HG03521 (cell line): ENCODE measurements at regions not wholly inside any gene's neighbourhood (a gene's known extent, or its start where the extent isn't known, plus 50 kb on each side); places are given as distances from the start of the nearest gene placed in this dataset.

Experiments used
- ATAC-seq: cut with Tn5 transposase; IDR thresholded peaks from one replicate; pipeline ENCODE4 v1.9.1; 2021; ENCODE audit warnings: mild to moderate bottlenecking, moderate library complexity; ENCODE audit not compliant: unreplicated experiment

- ATAC-seq = no peak
These were observed 160.9 kb upstream of the DMAC1 start for GRCh38 chr9:7960320-7961050.

GRCh38 chr9:7957803-7958202, 158.2 kb upstream of the DMAC1 start:
- ATAC-seq = no peak

- no peak for ATAC-seq
These were observed 148.0 kb upstream of the DMAC1 start for GRCh38 chr9:7947577-7947976.

- no peak for ATAC-seq
These were observed 146.9 kb upstream of the DMAC1 start for GRCh38 chr9:7946458-7946857.

GRCh38 chr9:7944572-7944971, 145.0 kb upstream of the DMAC1 start:
- ATAC-seq = no peak

GRCh38 chr9:7937761-7938491, 138.3 kb upstream of the DMAC1 start:
- no peak for ATAC-seq

- ATAC-seq = no peak
These were observed 137.4 kb upstream of the DMAC1 start for GRCh38 chr9:7936996-7937395.

GRCh38 chr9:7936163-7936562, 136.6 kb upstream of the DMAC1 start:
- no peak for ATAC-seq

- peak; percentile 45 for ATAC-seq
These were observed 136.1 kb upstream of the DMAC1 start for GRCh38 chr9:7935681-7936080.

- ATAC-seq = no peak
These were observed 133.2 kb upstream of the DMAC1 start for GRCh38 chr9:7932767-7933166.

- no peak for ATAC-seq
These were observed 131.0 kb upstream of the DMAC1 start for GRCh38 chr9:7930613-7931012.

GRCh38 chr9:7921545-7922197, 122.1 kb upstream of the DMAC1 start:
- no peak for ATAC-seq

GRCh38 chr9:7912037-7912535, 112.5 kb upstream of the DMAC1 start:
- no peak for ATAC-seq

- no peak for ATAC-seq
These were observed 110.9 kb upstream of the DMAC1 start for GRCh38 chr9:7910426-7911020.

GRCh38 chr9:7909537-7909936, 110.0 kb upstream of the DMAC1 start:
- ATAC-seq = no peak

GRCh38 chr9:7907551-7908337, 108.2 kb upstream of the DMAC1 start:
- ATAC-seq = no peak

- ATAC-seq = no peak
These were observed 107.4 kb upstream of the DMAC1 start for GRCh38 chr9:7906783-7907550.

- no peak for ATAC-seq
These were observed 102.0 kb upstream of the DMAC1 start for GRCh38 chr9:7901621-7902020.

GRCh38 chr9:7900541-7900940, 101.0 kb upstream of the DMAC1 start:
- ATAC-seq = no peak

GRCh38 chr9:7899753-7900152, 100.2 kb upstream of the DMAC1 start:
- ATAC-seq = no peak
